GM18511 (cell line): ENCODE measurements at regions not wholly inside any gene's neighbourhood (a gene's known extent, or its start where the extent isn't known, plus 50 kb on each side); places are given as distances from the start of the nearest gene placed in this dataset.

Source experiments
- ATAC-seq: cut with Tn5 transposase; IDR thresholded peaks from one replicate; pipeline ENCODE4 v1.9.1; 2021; ENCODE audit warnings: mild to moderate bottlenecking, moderate library complexity; ENCODE audit not compliant: unreplicated experiment

- no peak for ATAC-seq
Observed at GRCh38 chr9:100937382-100937781, 91.1 kb upstream of the PLPPR1 start.

GRCh38 chr9:100938507-100938906 is 90.0 kb upstream of the PLPPR1 start:
- ATAC-seq = no peak

- ATAC-seq = no peak
Observed at GRCh38 chr9:100939636-100940035, 88.9 kb upstream of the PLPPR1 start.

GRCh38 chr9:100959226-100959625 is 69.3 kb upstream of the PLPPR1 start:
- ATAC-seq = no peak
